ENCODE measurements at regions not wholly inside any gene's neighbourhood (a gene's known extent, or its start where the extent isn't known, plus 50 kb on each side); places are given as distances from the start of the nearest gene placed in this dataset.

- Mint-ChIP-seq H3K27ac (no peak overlapping the region), H3K27me3 (peaks cover 0 to 7% (median 6%) of the 10 kb centered on the region in 3 donors), H3K4me3 (no peak overlapping the region), H3K4me1 (no peaks in the 10 kb centered on the region), H3K36me3 (no peaks in the 10 kb centered on the region), H3K9me3 (peaks cover under 1 to 29% (median 21%) of the 10 kb centered on the region in 7 donors)
- no peak for DNase-seq
- ATAC-seq (ENCODE audit: low read depth in 2 of 2) = no peak
Measured at GRCh38 chr11:30174265-30175020, 56.4 kb upstream of the FSHB start.

Data from naive B cell (primary cell).